Activated CD4-positive, alpha-beta T cell treated with anti-CD3 and anti-CD28 coated beads for 36 hours (primary cell): ENCODE measurements at regions not wholly inside any gene's neighbourhood (a gene's known extent, or its start where the extent isn't known, plus 50 kb on each side); places are given as distances from the start of the nearest gene placed in this dataset.
A peak's percentile ranks its signal among the peaks of the same experiment; 100 is the strongest.

Experiments used
- ATAC-seq: fragments of 200-7000 bp; cut with Tn5 transposase; one replicate; pipeline ENCODE4 v1.10.0; 2021; ENCODE audit warnings: mild to moderate bottlenecking, moderate library complexity
- CTCF ChIA-PET: fragments of 350-600 bp; sonication (Branson Sonifier 250); formaldehyde crosslinking; loops from one replicate; lab custom pipeline; 2021; ENCODE audit warnings: antibody characterized with exemption; lab: Charles Lee
- POLR2A ChIA-PET: fragments of 350-600 bp; sonication (Branson Sonifier 250); formaldehyde crosslinking; loops from one replicate; lab custom pipeline; 2021; ENCODE audit warnings: antibody characterized with exemption, inconsistent platforms; lab: Charles Lee
- DNase-seq: peaks from one replicate; pipeline ENCODE4 v3.0.0-alpha.2; 2020
- H3K27ac Mint-ChIP-seq: one replicate; pipeline ENCODE4 v1.8.0; 2021; ENCODE audit warnings: mixed read lengths
- H3K27me3 Mint-ChIP-seq: one replicate; pipeline ENCODE4 v1.8.0; 2021; ENCODE audit warnings: mixed read lengths
- H3K36me3 Mint-ChIP-seq: one replicate; pipeline ENCODE4 v1.8.0; 2021; ENCODE audit warnings: low read depth, mixed read lengths
- H3K4me1 Mint-ChIP-seq: one replicate; pipeline ENCODE4 v1.8.0; 2021; ENCODE audit warnings: mixed read lengths
- H3K4me3 Mint-ChIP-seq: one replicate; pipeline ENCODE4 v1.8.0; 2021; ENCODE audit warnings: mild to moderate bottlenecking, moderate library complexity, mixed read lengths
- H3K9me3 Mint-ChIP-seq: one replicate; pipeline ENCODE4 v1.8.0; 2021; ENCODE audit warnings: low read depth, mixed read lengths
- intact Hi-C, 2 experiments: fragments of 100-400 bp; cut with DNase I in 1 of 2; cut with micrococcal nuclease in 1 of 2; formaldehyde crosslinking; loops; one replicate each; pipeline versions ENCODE4 v1.14.2 to v1.15.1; 2022 to 2024; cut with DNase I, micrococcal nuclease

- Mint-ChIP-seq H3K27me3 (peaks cover 17% of the 10 kb centered on the region), H3K36me3 (no peaks in the 10 kb centered on the region), H3K9me3 (no peaks in the 10 kb centered on the region), H3K27ac (no peak overlapping the region), H3K4me3 (no peak overlapping the region), H3K4me1 (no peaks in the 10 kb centered on the region)
- POLR2A ChIA-PET = interaction anchor here (0.6 kb wide), 1 partner anchor 119 kb away, joined by 3 read pairs; no protein-coding TSS in a partner anchor
- CTCF ChIA-PET = interaction anchor here (0.6 to 1.7 kb wide), 5 partner anchors 40 to 1052 kb away, joined by 3 to 7 read pairs (median 4); no protein-coding TSS in a partner anchor
- ATAC-seq = peak; percentile 63
- intact Hi-C loops = loop anchor here (1.0 to 5.0 kb wide), 4 partner anchors 394 to 1053 kb away; no protein-coding TSS in a partner anchor
- peak; percentile 28 for DNase-seq
Observed at GRCh38 chr11:81644239-81644840, 1089.3 kb downstream of the FAM181B start.

DNA sequence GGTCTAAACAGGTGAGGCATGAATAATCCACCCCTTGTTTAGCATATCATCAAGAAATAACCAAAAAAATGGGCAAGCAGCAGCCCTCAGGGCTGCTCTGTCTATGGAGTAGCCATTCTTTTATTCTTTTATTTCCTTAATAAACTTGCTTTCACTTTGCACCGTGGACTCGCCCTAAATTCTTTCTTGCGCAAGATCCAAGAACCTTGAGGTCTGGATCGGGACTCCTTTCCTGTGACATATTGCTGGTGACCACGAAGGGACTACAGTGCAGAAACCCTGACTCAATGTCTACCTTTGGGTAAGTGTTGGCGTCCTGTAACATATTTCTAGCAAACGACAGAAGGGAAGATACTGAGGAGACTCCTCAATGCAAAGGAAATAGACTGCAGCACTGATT lies 1099.2 kb downstream of the FAM181B start:
- Mint-ChIP-seq H3K27ac (no peak overlapping the region), H3K27me3 (peaks cover 4% of the 10 kb centered on the region), H3K4me1 (no peaks in the 10 kb centered on the region), H3K9me3 (no peaks in the 10 kb centered on the region), H3K36me3 (no peaks in the 10 kb centered on the region), H3K4me3 (no peak overlapping the region)
- DNase-seq = no peak
- ChIA-PET POLR2A (no interaction called here), CTCF (no interaction called here)
- intact Hi-C loops = no loop called here
- ATAC-seq = no peak

DNA sequence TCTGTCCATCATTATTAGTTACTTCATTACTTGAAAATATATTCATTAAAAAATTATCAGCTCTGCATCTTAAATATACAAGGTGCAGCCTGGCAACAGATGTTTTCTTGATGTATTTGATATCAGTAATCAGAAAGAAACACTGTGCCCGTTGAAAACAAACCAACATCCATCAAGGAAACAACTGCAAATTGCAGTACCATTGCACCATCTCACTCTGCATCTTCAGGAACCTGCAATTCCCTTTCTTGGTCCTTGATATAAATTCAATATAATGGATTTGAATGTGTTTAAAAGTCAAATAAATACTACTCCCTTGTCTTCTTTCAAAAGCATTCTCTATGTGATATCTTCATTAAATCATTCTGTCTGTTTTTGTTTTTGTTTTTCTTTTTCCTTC lies 1131.2 kb downstream of the FAM181B start:
- no peaks in the 10 kb centered on the region for H3K27me3 Mint-ChIP-seq
- CTCF ChIA-PET = no interaction called here
- ATAC-seq (no peak), DNase-seq (no peak)
- no peaks in the 10 kb centered on the region for H3K36me3 Mint-ChIP-seq
- POLR2A ChIA-PET = no interaction called here
- intact Hi-C loops = no loop called here
- H3K9me3 Mint-ChIP-seq = no peaks in the 10 kb centered on the region
- no peaks in the 10 kb centered on the region for H3K4me1 Mint-ChIP-seq
- H3K27ac Mint-ChIP-seq = no peak overlapping the region
- no peak overlapping the region for H3K4me3 Mint-ChIP-seq

- H3K9me3 Mint-ChIP-seq = no peaks in the 10 kb centered on the region
- no peaks in the 10 kb centered on the region for H3K4me1 Mint-ChIP-seq
- no peak for DNase-seq
- ATAC-seq = no peak
- POLR2A ChIA-PET = no interaction called here
- CTCF ChIA-PET = no interaction called here
- H3K27ac Mint-ChIP-seq = no peak overlapping the region
- no peaks in the 10 kb centered on the region for H3K27me3 Mint-ChIP-seq
- no peaks in the 10 kb centered on the region for H3K36me3 Mint-ChIP-seq
- intact Hi-C loops = no loop called here
- no peak overlapping the region for H3K4me3 Mint-ChIP-seq
Observed at GRCh38 chr11:81596704-81597103, 1137.0 kb downstream of the FAM181B start.

GRCh38 chr11:81585390-81585933 lies 1148.2 kb downstream of the FAM181B start:
- no peak for DNase-seq
- Mint-ChIP-seq H3K36me3 (no peaks in the 10 kb centered on the region), H3K27ac (no peak overlapping the region), H3K4me3 (no peak overlapping the region), H3K9me3 (no peaks in the 10 kb centered on the region), H3K4me1 (no peaks in the 10 kb centered on the region), H3K27me3 (no peaks in the 10 kb centered on the region)
- ATAC-seq = peak; percentile 49
- intact Hi-C loops = no loop called here
- CTCF ChIA-PET = no interaction called here
- POLR2A ChIA-PET = no interaction called here

DNA sequence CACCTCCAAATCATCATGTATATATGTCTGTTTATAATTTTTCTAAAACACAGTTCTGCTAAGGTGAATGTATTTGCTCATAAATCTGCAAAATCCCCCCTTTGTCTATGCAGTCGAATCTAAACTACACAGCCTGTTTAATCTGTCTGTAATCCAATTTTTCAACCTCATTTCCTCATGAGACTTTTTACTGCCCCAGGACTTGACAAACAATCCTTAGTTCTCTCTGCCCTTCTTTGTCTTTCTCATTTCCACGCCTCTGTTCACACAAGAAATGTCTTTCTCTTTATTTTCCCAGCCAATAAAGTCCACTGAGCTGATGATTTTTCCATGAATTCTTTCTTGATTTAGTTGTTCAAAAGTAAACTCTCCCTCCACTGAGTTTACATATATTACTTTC lies 1154.3 kb downstream of the FAM181B start:
- no peak overlapping the region for H3K27ac Mint-ChIP-seq
- DNase-seq (no peak), ATAC-seq (no peak)
- H3K4me3 Mint-ChIP-seq = no peak overlapping the region
- H3K4me1 Mint-ChIP-seq = no peaks in the 10 kb centered on the region
- H3K27me3 Mint-ChIP-seq = no peaks in the 10 kb centered on the region
- POLR2A ChIA-PET = no interaction called here
- CTCF ChIA-PET = no interaction called here
- intact Hi-C loops = no loop called here
- no peaks in the 10 kb centered on the region for H3K9me3 Mint-ChIP-seq
- H3K36me3 Mint-ChIP-seq = no peaks in the 10 kb centered on the region

DNA sequence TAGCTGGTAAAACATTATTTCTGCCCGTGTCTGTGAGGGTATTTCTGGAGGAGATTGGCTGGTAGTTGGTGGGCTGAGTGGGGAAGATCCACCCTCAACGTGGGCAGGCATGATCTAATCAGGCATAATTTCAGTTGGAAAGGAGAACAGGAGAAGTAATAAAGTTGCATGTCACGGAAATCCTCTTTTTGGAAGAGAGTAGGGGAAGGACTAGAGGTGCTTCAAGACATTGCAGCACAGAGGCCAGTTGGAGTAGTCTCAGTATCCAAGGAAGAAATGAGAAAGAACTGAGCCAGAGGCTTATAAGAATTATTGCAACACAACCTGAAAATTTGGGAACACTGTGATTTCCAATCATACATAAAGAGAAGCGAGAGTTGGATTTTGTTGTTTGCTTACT lies 1155.1 kb downstream of the FAM181B start:
- H3K27me3 Mint-ChIP-seq = no peaks in the 10 kb centered on the region
- CTCF ChIA-PET = no interaction called here
- H3K4me3 Mint-ChIP-seq = no peak overlapping the region
- H3K27ac Mint-ChIP-seq = no peak overlapping the region
- intact Hi-C loops = no loop called here
- H3K36me3 Mint-ChIP-seq = no peaks in the 10 kb centered on the region
- ATAC-seq = no peak
- DNase-seq = no peak
- POLR2A ChIA-PET = no interaction called here
- no peaks in the 10 kb centered on the region for H3K9me3 Mint-ChIP-seq
- H3K4me1 Mint-ChIP-seq = no peaks in the 10 kb centered on the region

GRCh38 chr11:81574301-81574700 lies 1159.4 kb downstream of the FAM181B start:
- Mint-ChIP-seq H3K27ac (no peak overlapping the region), H3K36me3 (no peaks in the 10 kb centered on the region), H3K4me1 (no peaks in the 10 kb centered on the region), H3K9me3 (no peaks in the 10 kb centered on the region), H3K27me3 (no peaks in the 10 kb centered on the region), H3K4me3 (no peak overlapping the region)
- no peak for ATAC-seq
- ChIA-PET CTCF (no interaction called here), POLR2A (no interaction called here)
- intact Hi-C loops = no loop called here
- DNase-seq = no peak

GRCh38 chr11:81573367-81573766 lies 1160.3 kb downstream of the FAM181B start:
- no peak for DNase-seq
- POLR2A ChIA-PET = no interaction called here
- CTCF ChIA-PET = no interaction called here
- no peak for ATAC-seq
- Mint-ChIP-seq H3K27ac (no peak overlapping the region), H3K9me3 (no peaks in the 10 kb centered on the region), H3K36me3 (no peaks in the 10 kb centered on the region), H3K4me3 (no peak overlapping the region), H3K4me1 (no peaks in the 10 kb centered on the region), H3K27me3 (no peaks in the 10 kb centered on the region)
- intact Hi-C loops = no loop called here

DNA sequence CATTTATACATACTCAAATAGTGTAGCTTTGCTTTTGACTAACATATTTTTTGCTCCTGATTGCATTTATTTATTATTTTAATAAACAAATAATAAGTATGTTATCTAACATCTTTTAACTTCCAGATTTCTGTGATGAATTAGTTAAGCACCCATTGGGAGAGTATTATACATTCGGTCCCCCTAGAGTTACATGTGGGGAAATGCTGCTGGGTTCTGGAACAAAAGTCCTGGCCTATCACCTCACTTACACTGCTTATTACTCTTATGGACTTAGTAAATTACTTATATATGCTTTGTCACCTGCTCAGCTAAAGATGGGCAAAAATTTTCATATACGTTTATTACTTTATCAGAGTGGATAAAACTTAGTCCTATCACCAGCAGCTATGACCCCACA lies 1163.0 kb downstream of the FAM181B start:
- Mint-ChIP-seq H3K36me3 (no peaks in the 10 kb centered on the region), H3K4me1 (no peaks in the 10 kb centered on the region), H3K9me3 (no peaks in the 10 kb centered on the region), H3K27ac (no peak overlapping the region), H3K27me3 (no peaks in the 10 kb centered on the region), H3K4me3 (no peak overlapping the region)
- intact Hi-C loops = no loop called here
- ChIA-PET POLR2A (no interaction called here), CTCF (interaction anchor here (1.6 kb wide), 1 partner anchor 16 kb away, joined by 3 read pairs; no protein-coding TSS in a partner anchor)
- ATAC-seq (no peak), DNase-seq (no peak)

GRCh38 chr11:81569999-81570398 lies 1163.7 kb downstream of the FAM181B start:
- ATAC-seq (no peak), DNase-seq (no peak)
- no peak overlapping the region for H3K27ac Mint-ChIP-seq
- intact Hi-C loops = no loop called here
- CTCF ChIA-PET = no interaction called here
- H3K27me3 Mint-ChIP-seq = no peaks in the 10 kb centered on the region
- no peaks in the 10 kb centered on the region for H3K36me3 Mint-ChIP-seq
- H3K9me3 Mint-ChIP-seq = no peaks in the 10 kb centered on the region
- H3K4me3 Mint-ChIP-seq = no peak overlapping the region
- H3K4me1 Mint-ChIP-seq = no peaks in the 10 kb centered on the region
- POLR2A ChIA-PET = no interaction called here

GRCh38 chr11:81568918-81569317 lies 1164.7 kb downstream of the FAM181B start:
- H3K4me1 Mint-ChIP-seq = no peaks in the 10 kb centered on the region
- no peaks in the 10 kb centered on the region for H3K9me3 Mint-ChIP-seq
- ChIA-PET CTCF (interaction anchor here (0.7 kb wide), 1 partner anchor 63 kb away, joined by 3 read pairs; no protein-coding TSS in a partner anchor), POLR2A (no interaction called here)
- intact Hi-C loops = no loop called here
- no peaks in the 10 kb centered on the region for H3K36me3 Mint-ChIP-seq
- H3K27ac Mint-ChIP-seq = no peak overlapping the region
- no peaks in the 10 kb centered on the region for H3K27me3 Mint-ChIP-seq
- no peak overlapping the region for H3K4me3 Mint-ChIP-seq
- ATAC-seq (no peak), DNase-seq (no peak)
